ENCODE measurements at regions not wholly inside any gene's neighbourhood (a gene's known extent, or its start where the extent isn't known, plus 50 kb on each side); places are given as distances from the start of the nearest gene placed in this dataset.

DNA sequence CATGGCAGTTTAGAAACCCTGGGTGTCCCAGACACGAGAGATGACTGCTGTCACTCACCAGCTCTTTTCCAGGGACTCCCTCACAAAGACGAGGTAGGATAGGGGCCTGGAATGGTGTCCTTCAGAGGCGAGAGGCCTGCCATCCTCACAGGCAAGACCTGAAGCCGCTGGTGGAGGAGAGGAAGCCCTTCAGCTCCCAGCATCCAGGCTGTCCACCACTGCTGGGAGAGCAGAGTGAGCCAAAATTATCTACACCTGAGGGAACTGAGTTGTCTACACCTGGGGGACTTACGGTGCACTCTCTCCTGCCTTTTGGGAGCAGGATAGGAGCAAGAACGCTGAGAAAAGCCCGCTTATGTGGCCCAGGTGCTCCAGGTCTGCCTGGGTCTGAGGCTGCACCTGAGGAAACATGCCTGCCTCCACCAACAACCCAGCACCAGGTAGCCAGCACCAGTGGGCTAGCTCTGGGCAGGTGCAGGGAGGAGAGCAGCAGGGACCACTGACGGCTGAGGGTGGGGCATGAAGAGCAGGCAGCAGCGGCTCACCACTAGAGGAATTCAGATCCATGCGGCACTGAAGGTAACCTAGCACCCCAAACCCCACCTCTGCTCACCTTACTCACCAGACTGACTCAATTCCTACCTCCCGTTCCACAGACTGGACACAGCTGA, 357.2 kb downstream of the SH2D4B start:
- TF ChIP-seq RXRA (CRISPR knock-in tag; IDR thresholded peaks at IDR 0.05) = no peak
- TF ChIP-seq CEBPB (IDR thresholded peaks at IDR 0.05; ENCODE audit: borderline replicate concordance, low read depth, low read length) = no peak
- TF ChIP-seq, protein P1, sequence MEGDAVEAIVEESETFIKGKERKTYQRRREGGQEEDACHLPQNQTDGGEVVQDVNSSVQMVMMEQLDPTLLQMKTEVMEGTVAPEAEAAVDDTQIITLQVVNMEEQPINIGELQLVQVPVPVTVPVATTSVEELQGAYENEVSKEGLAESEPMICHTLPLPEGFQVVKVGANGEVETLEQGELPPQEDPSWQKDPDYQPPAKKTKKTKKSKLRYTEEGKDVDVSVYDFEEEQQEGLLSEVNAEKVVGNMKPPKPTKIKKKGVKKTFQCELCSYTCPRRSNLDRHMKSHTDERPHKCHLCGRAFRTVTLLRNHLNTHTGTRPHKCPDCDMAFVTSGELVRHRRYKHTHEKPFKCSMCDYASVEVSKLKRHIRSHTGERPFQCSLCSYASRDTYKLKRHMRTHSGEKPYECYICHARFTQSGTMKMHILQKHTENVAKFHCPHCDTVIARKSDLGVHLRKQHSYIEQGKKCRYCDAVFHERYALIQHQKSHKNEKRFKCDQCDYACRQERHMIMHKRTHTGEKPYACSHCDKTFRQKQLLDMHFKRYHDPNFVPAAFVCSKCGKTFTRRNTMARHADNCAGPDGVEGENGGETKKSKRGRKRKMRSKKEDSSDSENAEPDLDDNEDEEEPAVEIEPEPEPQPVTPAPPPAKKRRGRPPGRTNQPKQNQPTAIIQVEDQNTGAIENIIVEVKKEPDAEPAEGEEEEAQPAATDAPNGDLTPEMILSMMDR (CRISPR knock-in tag; IDR thresholded peaks at IDR 0.05) = no peak
- no peak for TF ChIP-seq MYC (CRISPR knock-in tag; IDR thresholded peaks at IDR 0.05; ENCODE audit: borderline replicate concordance)

All from HepG2 (cell line).